ENCODE measurements at regions not wholly inside any gene's neighbourhood (a gene's known extent, or its start where the extent isn't known, plus 50 kb on each side); places are given as distances from the start of the nearest gene placed in this dataset.

GRCh38 chr3:151955356-151955755 lies 81.9 kb downstream of the SUCNR1 start:
- Histone ChIP-seq H3K27ac (no peak overlapping the region), H3K36me3 (no peaks in the 10 kb centered on the region), H3K4me3 (no peak overlapping the region), H3K9me3 (ENCODE audit: low read depth) (no peaks in the 10 kb centered on the region), H3K4me1 (ENCODE audit: low read depth) (peaks cover 10% of the 10 kb centered on the region), H3K27me3 (no peaks in the 10 kb centered on the region)
- TF ChIP-seq CTCF (IDR thresholded peaks at IDR 0.05; ENCODE audit: low read depth, low read length) = no peak
- no peak for DNase-seq (ENCODE audit: low read depth in 1 of 2, low spot score in 1 of 2)

- no peaks in the 10 kb centered on the region for H3K9me3 ChIP-seq (ENCODE audit: low read depth)
- DNase-seq (ENCODE audit: low read depth in 1 of 2, low spot score in 1 of 2) = no peak
- H3K27ac ChIP-seq = no peak overlapping the region
- H3K4me1 ChIP-seq (ENCODE audit: low read depth) = no peaks in the 10 kb centered on the region
- no peak overlapping the region for H3K4me3 ChIP-seq
- no peaks in the 10 kb centered on the region for H3K27me3 ChIP-seq
- no peaks in the 10 kb centered on the region for H3K36me3 ChIP-seq
- no peak for TF ChIP-seq CTCF (IDR thresholded peaks at IDR 0.05; ENCODE audit: low read depth, low read length)
Observed at GRCh38 chr3:151960961-151961580, 87.6 kb downstream of the SUCNR1 start.

DNA sequence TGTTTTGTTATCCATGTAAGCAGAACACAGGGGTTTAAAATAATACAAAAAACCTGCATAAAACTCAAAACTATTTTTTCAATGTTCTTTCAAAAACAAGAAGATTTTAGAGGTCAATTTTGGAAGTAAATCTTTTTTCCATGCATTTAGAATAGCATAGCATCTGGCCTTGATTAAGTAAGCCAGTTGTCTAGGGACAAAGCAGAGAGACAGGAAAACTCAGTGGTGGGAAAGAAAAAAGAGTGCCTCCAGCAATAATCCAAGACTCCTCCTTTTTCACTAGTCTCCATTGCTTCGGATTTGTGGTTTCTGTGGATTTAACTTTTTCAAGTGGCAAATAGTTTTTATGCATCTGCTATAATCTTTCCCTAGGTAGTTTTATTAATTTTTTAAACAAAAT lies 88.9 kb downstream of the SUCNR1 start:
- Histone ChIP-seq H3K4me1 (ENCODE audit: low read depth) (no peaks in the 10 kb centered on the region), H3K9me3 (ENCODE audit: low read depth) (no peaks in the 10 kb centered on the region), H3K36me3 (no peaks in the 10 kb centered on the region), H3K4me3 (no peak overlapping the region), H3K27me3 (no peaks in the 10 kb centered on the region), H3K27ac (no peak overlapping the region)
- DNase-seq (ENCODE audit: low read depth in 1 of 2, low spot score in 1 of 2) = no peak
- TF ChIP-seq CTCF (IDR thresholded peaks at IDR 0.05; ENCODE audit: low read depth, low read length) = no peak

- no peak overlapping the region for H3K27ac ChIP-seq
- no peak for TF ChIP-seq CTCF (IDR thresholded peaks at IDR 0.05; ENCODE audit: low read depth, low read length)
Observed at GRCh38 chr3:151962912-151963311, 89.5 kb downstream of the SUCNR1 start.

DNA sequence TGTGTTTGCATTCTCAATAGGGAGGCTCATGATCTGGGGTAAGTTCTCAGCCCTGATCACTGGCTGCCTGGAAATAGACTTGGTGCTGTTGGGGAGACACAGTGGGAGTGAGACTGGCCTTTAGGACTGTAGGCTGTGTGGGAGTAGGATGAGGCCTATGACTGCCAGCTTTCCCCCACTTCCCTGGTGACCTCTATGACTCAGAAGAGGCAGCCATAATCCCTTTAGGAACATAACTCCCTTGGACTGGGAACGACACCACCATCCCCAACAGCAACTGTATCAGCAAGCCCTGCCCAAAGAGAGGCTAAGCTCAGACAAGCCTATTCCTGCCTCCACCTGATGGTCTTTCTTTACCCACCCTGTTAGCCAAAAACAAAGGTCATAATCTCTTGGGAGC lies 91.3 kb downstream of the SUCNR1 start:
- Histone ChIP-seq H3K9me3 (ENCODE audit: low read depth) (no peaks in the 10 kb centered on the region), H3K27ac (no peak overlapping the region), H3K27me3 (no peaks in the 10 kb centered on the region), H3K4me1 (ENCODE audit: low read depth) (peaks cover 4% of the 10 kb centered on the region), H3K36me3 (no peaks in the 10 kb centered on the region), H3K4me3 (no peak overlapping the region)
- no peak for DNase-seq (ENCODE audit: low read depth in 1 of 2, low spot score in 1 of 2)
- no peak for TF ChIP-seq CTCF (IDR thresholded peaks at IDR 0.05; ENCODE audit: low read depth, low read length)

More at GRCh38 chr3:151962912-151963311, 89.5 kb downstream of the SUCNR1 start:
- no peaks in the 10 kb centered on the region for H3K9me3 ChIP-seq (ENCODE audit: low read depth)
- no peaks in the 10 kb centered on the region for H3K4me1 ChIP-seq (ENCODE audit: low read depth)
- H3K36me3 ChIP-seq = no peaks in the 10 kb centered on the region
- DNase-seq (ENCODE audit: low read depth in 1 of 2, low spot score in 1 of 2) = no peak
- H3K27me3 ChIP-seq = no peaks in the 10 kb centered on the region
- no peak overlapping the region for H3K4me3 ChIP-seq

Data from cardiac muscle cell (in vitro differentiated cells and primary cell).